Thyroid gland (tissue), 4 donors: ENCODE measurements at regions not wholly inside any gene's neighbourhood (a gene's known extent, or its start where the extent isn't known, plus 50 kb on each side); places are given as distances from the start of the nearest gene placed in this dataset.

Experiments used
- CTCF ChIP-seq, 6 experiments: fragments of 200-600 bp in 3 of 6; fragments of 450-650 bp in 3 of 6; sonication (generic) in 3 of 6; IDR thresholded peaks; one replicate each; pipeline ENCODE4 v1.5.1; 2016 to 2019; ENCODE audit warnings: antibody characterized with exemption in 6 of 6, mild to moderate bottlenecking in 2 of 6, inconsistent platforms in 1 of 6, moderate library complexity in 1 of 6
- POLR2A ChIP-seq, 2 donors: fragments of 450-650 bp; IDR thresholded peaks; one replicate each; pipeline ENCODE4 v1.6.1; 2017; ENCODE audit warnings: antibody characterized with exemption in 2 of 2, mild to moderate bottlenecking in 2 of 2, moderate library complexity in 1 of 2

- TF ChIP-seq CTCF (IDR thresholded peaks at IDR 0.05) (no peak), POLR2A (IDR thresholded peaks at IDR 0.05) (no peak)
These were observed 51.8 kb upstream of the ARX start for GRCh38 chrX:25067271-25068172.
